H1 (cell line): ENCODE measurements at regions not wholly inside any gene's neighbourhood (a gene's known extent, or its start where the extent isn't known, plus 50 kb on each side); places are given as distances from the start of the nearest gene placed in this dataset.
A peak's percentile ranks its signal among the peaks of the same experiment; 100 is the strongest.

Source experiments
- CTCF ChIA-PET: fragments of 300-600 bp; sonication (Branson Sonifier 250); formaldehyde crosslinking; loops from one replicate; lab custom pipeline; 2021; ENCODE audit not compliant: partially characterized antibody; lab: Charles Lee
- POLR2A ChIA-PET: fragments of 300-600 bp; sonication (Branson Sonifier 250); formaldehyde crosslinking; loops from one replicate; lab custom pipeline; 2021; ENCODE audit warnings: inconsistent platforms; ENCODE audit not compliant: partially characterized antibody; lab: Charles Lee
- DNase-seq, 2 experiments: peaks; one replicate each; pipeline versions ENCODE4 v3.0.0 to v3.0.0-alpha.2; 2010 to 2022; ENCODE audit warnings: low spot score in 2 of 2, low read depth in 1 of 2, mixed read lengths in 1 of 2
- FAIRE-seq: peaks from 2 replicates; lab custom pipeline; 2011; peaks lifted over from hg19 to GRCh38; lab: Jason Lieb, UNC
- H2AFZ ChIP-seq: 2 replicates; pipeline ENCODE4 v1.8.1; 2012; ENCODE audit warnings: low read length, inconsistent platforms
- H2AK5ac ChIP-seq: 2 replicates; pipeline ENCODE4 v1.6.1; 2013; ENCODE audit warnings: low read depth, low read length
- H2BK120ac ChIP-seq: replicated peaks from 2 replicates; pipeline ENCODE3; 2013; ENCODE audit warnings: low read depth, low read length, inconsistent platforms
- H2BK12ac ChIP-seq: 2 replicates; pipeline ENCODE4 v1.6.1; 2013; ENCODE audit warnings: low read depth, low read length
- H2BK15ac ChIP-seq: 2 replicates; pipeline ENCODE4 v1.6.1; 2013; ENCODE audit warnings: low read length
- H2BK20ac ChIP-seq: 2 replicates; pipeline ENCODE4 v1.6.1; 2013; ENCODE audit warnings: low read length
- H2BK5ac ChIP-seq: 2 replicates; pipeline ENCODE4 v1.6.1; 2013; ENCODE audit warnings: low read depth, low read length
- H3K14ac ChIP-seq: 2 replicates; pipeline ENCODE4 v1.6.1; 2013; ENCODE audit warnings: inconsistent platforms; ENCODE audit not compliant: insufficient read length
- H3K18ac ChIP-seq: 2 replicates; pipeline ENCODE4 v1.6.1; 2013; ENCODE audit warnings: low read length; ENCODE audit errors: extremely low read depth
- H3K23ac ChIP-seq: 2 replicates; pipeline ENCODE4 v1.6.1; 2013; ENCODE audit warnings: inconsistent platforms; ENCODE audit not compliant: insufficient read length
- H3K23me2 ChIP-seq: 2 replicates; pipeline ENCODE4 v1.6.1; 2013; ENCODE audit warnings: low read depth, low read length
- H3K27ac ChIP-seq: 2 replicates; pipeline ENCODE4 v1.6.1; 2011; ENCODE audit warnings: low read depth, low read length, inconsistent platforms
- H3K27me3 ChIP-seq, 4 experiments: replicated peaks in 1 of 4; 1 replicate in 1 of 4; 2 replicates in 3 of 4; pipeline versions ENCODE4 v1.6.1 to v1.8.1; 2011 to 2013; ENCODE audit warnings: low read length in 3 of 4, mild to moderate bottlenecking in 3 of 4, inconsistent platforms in 2 of 4, mixed read lengths in 2 of 4, moderate library complexity in 1 of 4; ENCODE audit not compliant: control insufficient read depth in 3 of 4, insufficient read depth in 3 of 4; ENCODE audit errors: extremely low read depth in 1 of 4
- H3K36me3 ChIP-seq, 4 experiments: 2 replicates each; pipeline versions ENCODE4 v1.6.1 to v1.8.1; 2011 to 2013; ENCODE audit warnings: mild to moderate bottlenecking in 4 of 4, low read length in 3 of 4, moderate library complexity in 2 of 4, control low read depth in 1 of 4, inconsistent platforms in 1 of 4; ENCODE audit not compliant: insufficient read depth in 4 of 4, control insufficient read depth in 2 of 4
- H3K4ac ChIP-seq: replicated peaks from 2 replicates; pipeline ENCODE3; 2013; ENCODE audit warnings: low read length, low read depth, mixed read lengths, inconsistent platforms; ENCODE audit not compliant: insufficient read length
- H3K4me1 ChIP-seq, 4 experiments: replicated peaks in 1 of 4; 1 replicate in 1 of 4; 2 replicates in 3 of 4; pipeline versions ENCODE4 v1.6.1 to v1.8.1; 2011 to 2013; ENCODE audit warnings: low read length in 3 of 4, inconsistent platforms in 2 of 4, mixed read lengths in 1 of 4; ENCODE audit not compliant: insufficient read depth in 4 of 4, control insufficient read depth in 3 of 4
- H3K4me2 ChIP-seq, 2 experiments: 2 replicates each; pipeline versions ENCODE4 v1.6.1 to v1.8.1; 2011 to 2013; ENCODE audit warnings: low read depth in 2 of 2, low read length in 2 of 2, control low read depth in 1 of 2, inconsistent platforms in 1 of 2, mild to moderate bottlenecking in 1 of 2; ENCODE audit not compliant: insufficient read depth in 1 of 2
- H3K4me3 ChIP-seq, 4 experiments: fragments of 200-600, 300-600 bp in 1 of 4; sonication (generic), shearing (Covaris generic), sonication (Bioruptor Twin) in 1 of 4; 2 replicates each; pipeline versions ENCODE4 v1.5.1 to v1.8.1; 2011 to 2016; ENCODE audit warnings: low read length in 4 of 4, low read depth in 3 of 4, control low read depth in 2 of 4, inconsistent platforms in 2 of 4, mild to moderate bottlenecking in 2 of 4, mixed read lengths in 1 of 4, moderate library complexity in 1 of 4; ENCODE audit not compliant: insufficient read depth in 2 of 4; ENCODE audit errors: extremely low read depth in 1 of 4
- H3K56ac ChIP-seq: replicated peaks from 2 replicates; pipeline ENCODE3; 2013; ENCODE audit warnings: low read depth, mild to moderate bottlenecking, mixed read lengths, low read length, inconsistent platforms; ENCODE audit not compliant: insufficient read length
- H3K79me1 ChIP-seq: 2 replicates; pipeline ENCODE4 v1.6.1; 2013; ENCODE audit warnings: low read depth, low read length, control low read depth
- H3K79me2 ChIP-seq, 2 experiments: 2 replicates each; pipeline versions ENCODE4 v1.6.1 to v1.8.1; 2012 to 2013; ENCODE audit warnings: low read length in 2 of 2, mild to moderate bottlenecking in 2 of 2, inconsistent platforms in 1 of 2; ENCODE audit not compliant: insufficient read depth in 2 of 2, control insufficient read depth in 1 of 2
- H3K9ac ChIP-seq, 4 experiments: replicated peaks in 1 of 4; 1 replicate in 1 of 4; 2 replicates in 3 of 4; pipeline versions ENCODE4 v1.6.1 to v1.8.1; 2011 to 2013; ENCODE audit warnings: low read depth in 3 of 4, low read length in 3 of 4, control low read depth in 2 of 4, mild to moderate bottlenecking in 2 of 4, moderate library complexity in 2 of 4, inconsistent platforms in 1 of 4; ENCODE audit errors: extremely low read depth in 1 of 4
- H3K9me3 ChIP-seq, 2 experiments: 2 replicates each; pipeline versions ENCODE4 v1.6.1 to v1.8.1; 2012 to 2013; ENCODE audit warnings: mild to moderate bottlenecking in 2 of 2, moderate library complexity in 2 of 2, control low read depth in 1 of 2, inconsistent platforms in 1 of 2, low read depth in 1 of 2, low read length in 1 of 2, mixed read lengths in 1 of 2; ENCODE audit not compliant: insufficient read depth in 2 of 2
- H4K20me1 ChIP-seq, 2 experiments: replicated peaks in 1 of 2; 2 replicates each; pipeline versions ENCODE3 to v1.8.1; 2011 to 2013; ENCODE audit warnings: inconsistent platforms in 2 of 2, low read length in 2 of 2, mild to moderate bottlenecking in 1 of 2; ENCODE audit not compliant: insufficient read depth in 2 of 2, control insufficient read depth in 1 of 2
- H4K5ac ChIP-seq: 2 replicates; pipeline ENCODE4 v1.6.1; 2013; ENCODE audit warnings: low read length, low read depth, mixed read lengths, inconsistent platforms; ENCODE audit not compliant: insufficient read length
- H4K8ac ChIP-seq: 2 replicates; pipeline ENCODE4 v1.8.0; 2013; ENCODE audit warnings: mild to moderate bottlenecking, moderate library complexity, low read length, inconsistent platforms; ENCODE audit not compliant: insufficient read depth; ENCODE audit errors: extremely low read depth
- H4K91ac ChIP-seq: replicated peaks from 2 replicates; pipeline ENCODE3; 2013; ENCODE audit warnings: low read length, mixed read lengths, inconsistent platforms; ENCODE audit not compliant: insufficient read length
- ASH2L ChIP-seq: fragments of 200-600, 300-600 bp; sonication (generic); IDR thresholded peaks from one replicate; pipeline ENCODE4 v1.7.1; 2017; ENCODE audit warnings: low read length
- ATF3 ChIP-seq: IDR thresholded peaks from 2 replicates; pipeline ENCODE4 v1.6.1; 2011; ENCODE audit warnings: low read depth, mild to moderate bottlenecking, low read length; ENCODE audit not compliant: insufficient read depth
- CEBPB ChIP-seq: IDR thresholded peaks from 2 replicates; pipeline ENCODE4 v1.6.1; 2012; ENCODE audit warnings: low read depth, low read length
- CHD1 ChIP-seq: IDR thresholded peaks from 2 replicates; pipeline ENCODE4 v1.6.1; 2012; ENCODE audit warnings: low read depth, low read length, improper control_type of control experiment
- CTBP2 ChIP-seq: IDR thresholded peaks from 2 replicates; pipeline ENCODE4 v1.7.0; 2011; ENCODE audit warnings: borderline replicate concordance, mild to moderate bottlenecking, moderate library complexity, mixed read lengths, low read length; ENCODE audit not compliant: insufficient read depth, insufficient read length
- EGR1 ChIP-seq: IDR thresholded peaks from 2 replicates; pipeline ENCODE4 v1.6.1; 2011; ENCODE audit warnings: low read depth, low read length, borderline replicate concordance
- KDM5A ChIP-seq: fragments of 200-600 bp; IDR thresholded peaks from 2 replicates; pipeline ENCODE4 v1.7.1; 2012; ENCODE audit warnings: mild to moderate bottlenecking, low read length, inconsistent platforms, mixed read lengths
- RXRA ChIP-seq: IDR thresholded peaks from 2 replicates; pipeline ENCODE4 v1.6.1; 2011; ENCODE audit warnings: low read depth, mild to moderate bottlenecking, low read length, moderate library complexity; ENCODE audit not compliant: insufficient read depth
- SAP30 ChIP-seq: fragments of 300-600 bp; sonication (generic); IDR thresholded peaks from 2 replicates; pipeline ENCODE4 v1.7.1; 2012; ENCODE audit warnings: low read length, moderate library complexity, mild to moderate bottlenecking, inconsistent platforms; ENCODE audit not compliant: insufficient read depth, insufficient replicate concordance
- SIX5 ChIP-seq: IDR thresholded peaks from 2 replicates; pipeline ENCODE4 v1.6.1; 2011; ENCODE audit warnings: mild to moderate bottlenecking, low read depth, low read length
- SP1 ChIP-seq: IDR thresholded peaks from 2 replicates; pipeline ENCODE4 v1.6.1; 2011; ENCODE audit warnings: low read depth, low read length
- SP2 ChIP-seq: IDR thresholded peaks from 2 replicates; pipeline ENCODE4 v1.6.1; 2012; ENCODE audit warnings: mild to moderate bottlenecking, low read length, inconsistent platforms
- WGBS, 2 experiments: shearing (Covaris generic) in 1 of 2; methylation state at CpG; one replicate each; pipeline versions ENCODE4 v1.1.6 to v1.1.7; 2013 to 2015; ENCODE audit warnings: low lambda C conversion rate in 2 of 2, mixed read lengths in 2 of 2, inconsistent platforms in 1 of 2, low coverage in 1 of 2, missing lambda C conversion rate in 1 of 2; ENCODE audit not compliant: insufficient replicate concordance in 2 of 2, insufficient coverage in 1 of 2, insufficient read length in 1 of 2; ENCODE audit errors: extremely low coverage in 1 of 2, missing lambda C conversion rate in 1 of 2; 5-methylcytosine and 5-hydroxymethylcytosine counted together

- Histone ChIP-seq H2BK120ac (no peak overlapping the region), H4K91ac (no peak overlapping the region), H3K56ac (no peak overlapping the region), H4K5ac (no peak overlapping the region), H3K18ac (no peak overlapping the region), H3K4ac (no peak overlapping the region), H3K79me2 (no peaks in the 10 kb centered on the region; a peak in 1 of 4 replicates), H3K4me1 (peaks cover 0 to 6% (median 2%) of the 10 kb centered on the region in 4 experiments; a peak in 5 of 7 replicates), H3K14ac (no peak overlapping the region), H2BK12ac (no peak overlapping the region), H3K23me2 (peaks cover 10% of the 10 kb centered on the region), H3K27ac (no peak overlapping the region), H2BK20ac (no peak overlapping the region), H2BK5ac (no peak overlapping the region), H2AFZ (no peak overlapping the region), H3K4me3 (no peak overlapping the region), H3K4me2 (no peak overlapping the region), H3K36me3 (no peaks in the 10 kb centered on the region), H3K9ac (no peak overlapping the region; a peak in 1 of 7 replicates), H3K27me3 (no peaks in the 10 kb centered on the region), H2AK5ac (no peak overlapping the region), H4K8ac (peak overlapping the region; percentile 35; the same call in 1 of the 2 replicates), H3K23ac (no peak overlapping the region), H3K9me3 (no peaks in the 10 kb centered on the region), H2BK15ac (no peak overlapping the region), H3K79me1 (no peaks in the 10 kb centered on the region), H4K20me1 (peaks cover 0 to 6% of the 10 kb centered on the region in 2 experiments)
- ChIA-PET POLR2A (no interaction called here), CTCF (no interaction called here)
- DNase-seq, result no peak
- whole genome bisulfite sequencing, 2 experiments, result 89% methylated on average over 9 of the region's 10 CpGs; no CpG with 5 or more reads in 1 of the 2 experiments
- TF ChIP-seq CTBP2, result no peak
- TF ChIP-seq KDM5A, result no peak
- TF ChIP-seq SP2, result no peak
- no peak for TF ChIP-seq SIX5
- no peak for TF ChIP-seq SAP30
- TF ChIP-seq ATF3, result no peak
- no peak for TF ChIP-seq RXRA
- no peak for TF ChIP-seq ASH2L
- TF ChIP-seq SP1, result no peak
- TF ChIP-seq EGR1, result no peak
- no peak for TF ChIP-seq CEBPB
- no peak for TF ChIP-seq CHD1
- no peak for FAIRE-seq
These were observed 318.8 kb downstream of the PTPRU start for GRCh38 chr1:29555043-29555620.
